ENCODE measurements at regions not wholly inside any gene's neighbourhood (a gene's known extent, or its start where the extent isn't known, plus 50 kb on each side); places are given as distances from the start of the nearest gene placed in this dataset.
"Not testable (repeated sequence)": the region's sequence is repeated elsewhere in the genome, so short reads cannot be mapped to it uniquely, and the experiment has no call there.

GRCh38 chr2:230604158-230604557, 108.5 kb upstream of the CAB39 start:
- TF ChIP-seq CTCF, POLR2AphosphoS5, POLR2A (IDR thresholded peaks at IDR 0.05): not testable (repeated sequence)
